Left hindlimb (tissue), 1 donor: ENCODE measurements at regions not wholly inside any gene's neighbourhood (a gene's known extent, or its start where the extent isn't known, plus 50 kb on each side); places are given as distances from the start of the nearest gene placed in this dataset.

Experiments
- DNase-seq: peaks from one replicate; pipeline ENCODE4 v3.0.0-alpha.2; 2018

DNA sequence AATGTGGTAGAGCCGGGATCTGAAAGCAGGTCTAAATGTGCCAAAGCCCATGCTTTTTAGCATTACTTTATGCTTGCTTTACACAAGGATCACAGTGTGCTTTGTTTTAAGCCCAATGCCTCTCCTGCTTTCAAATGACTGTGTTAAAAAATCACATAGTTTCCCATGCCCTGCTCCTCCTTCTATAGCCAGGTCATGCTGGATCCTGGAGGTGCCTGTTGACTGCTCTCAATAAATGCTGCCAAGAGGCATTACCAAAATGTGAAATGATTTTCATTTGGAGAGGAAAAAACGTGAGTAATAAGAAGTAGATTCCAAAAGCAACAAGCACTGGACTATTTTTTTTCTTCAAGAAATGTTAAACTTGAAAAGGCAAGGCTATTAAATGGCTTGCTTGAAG, 420.7 kb upstream of the USP24 start:
- no peak for DNase-seq

DNA sequence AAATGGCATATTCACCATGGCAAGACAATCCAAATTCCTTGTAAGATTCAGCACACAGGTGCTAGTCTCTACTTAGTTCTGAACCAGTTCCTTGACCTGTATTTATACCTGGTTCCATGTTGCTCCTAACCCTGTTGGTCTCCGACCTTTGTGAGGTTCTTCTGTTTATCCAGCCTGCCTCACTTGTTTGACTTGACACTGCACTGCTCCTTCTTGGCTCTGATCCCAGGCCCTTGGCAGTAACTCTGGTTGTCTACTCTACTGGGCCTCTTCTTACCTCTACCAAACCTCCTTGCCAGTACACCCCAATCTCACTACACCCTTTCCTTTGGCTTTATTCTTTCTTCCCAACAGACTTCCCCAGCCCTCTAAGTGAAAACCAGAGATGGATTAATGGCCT, 419.4 kb upstream of the USP24 start:
- no peak for DNase-seq

DNA sequence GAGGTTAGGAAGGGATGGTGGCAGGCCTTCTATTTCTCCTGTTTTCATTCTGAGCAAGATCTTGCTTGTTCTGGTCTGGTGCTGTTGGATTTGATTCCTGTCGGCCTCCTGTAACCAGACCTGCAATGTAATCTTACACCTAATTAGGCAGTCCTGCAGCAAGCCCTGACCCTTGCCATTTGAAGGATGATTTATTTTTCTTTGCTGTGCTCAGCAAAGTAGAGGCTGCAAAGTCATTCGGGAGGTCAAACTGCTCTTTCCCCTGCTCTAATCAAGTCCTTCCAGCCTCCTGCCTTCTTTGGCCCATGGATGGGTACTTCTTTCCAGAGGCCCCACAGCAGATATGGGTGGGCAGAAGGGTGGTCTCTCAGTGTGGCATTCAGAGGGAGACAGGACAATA, 417.7 kb upstream of the USP24 start:
- DNase-seq: no peak

DNA sequence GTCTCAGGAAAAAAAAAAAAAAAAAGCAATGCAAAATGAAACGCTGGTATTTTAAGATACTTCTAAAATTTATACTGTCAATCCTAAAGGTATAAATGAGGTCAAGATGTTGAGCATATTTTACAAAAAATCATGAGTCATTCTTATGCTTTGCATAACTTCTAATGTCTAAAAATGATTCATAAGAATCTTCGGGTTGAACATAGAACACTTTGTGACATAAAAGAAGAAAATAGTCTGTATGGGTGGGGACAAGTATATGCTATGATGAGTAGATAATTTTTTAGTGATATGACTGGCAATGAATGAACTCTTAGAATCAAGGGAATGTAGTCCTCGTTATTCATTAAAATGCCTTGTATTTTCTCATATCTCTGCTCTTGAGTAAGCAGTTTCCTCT, 416.9 kb upstream of the USP24 start:
- no peak for DNase-seq

DNA sequence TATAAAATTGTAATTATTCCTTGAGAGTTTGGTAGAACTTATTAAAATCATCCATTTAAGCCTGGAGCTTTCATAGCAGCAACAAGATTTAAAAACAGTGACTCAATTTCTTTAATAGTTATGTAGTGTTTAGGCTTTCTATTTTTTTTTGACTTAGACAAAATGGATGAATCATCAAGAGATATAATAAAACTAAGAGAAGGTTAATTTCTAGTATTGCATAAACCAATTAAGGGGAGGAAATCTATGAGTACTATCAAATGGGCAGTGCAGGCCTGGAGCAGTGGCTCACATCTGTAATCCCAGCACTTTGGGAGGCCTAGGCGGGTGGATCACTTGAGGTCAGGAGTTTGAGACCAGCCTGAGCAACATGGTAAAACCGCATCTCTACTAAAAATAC, 416.3 kb upstream of the USP24 start:
- no peak for DNase-seq

DNA sequence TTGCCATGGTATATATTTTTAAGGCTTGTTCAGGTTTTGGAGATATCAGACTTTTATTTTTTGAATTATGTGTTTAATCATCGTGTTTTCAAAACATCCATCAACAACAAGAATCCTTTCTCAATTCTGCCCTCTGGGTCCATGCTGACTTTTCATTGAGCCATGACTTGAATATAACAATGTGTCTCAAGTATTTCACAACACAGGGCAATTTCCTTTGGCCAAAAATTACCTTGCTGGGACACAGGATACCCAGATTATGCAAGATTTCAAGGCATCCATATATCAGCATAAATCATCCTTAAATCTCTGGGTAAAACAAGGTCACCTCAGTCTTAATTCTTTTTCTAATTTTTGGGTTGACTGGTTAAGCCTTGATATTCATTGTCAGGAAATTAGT, 411.2 kb upstream of the USP24 start:
- no peak for DNase-seq

DNA sequence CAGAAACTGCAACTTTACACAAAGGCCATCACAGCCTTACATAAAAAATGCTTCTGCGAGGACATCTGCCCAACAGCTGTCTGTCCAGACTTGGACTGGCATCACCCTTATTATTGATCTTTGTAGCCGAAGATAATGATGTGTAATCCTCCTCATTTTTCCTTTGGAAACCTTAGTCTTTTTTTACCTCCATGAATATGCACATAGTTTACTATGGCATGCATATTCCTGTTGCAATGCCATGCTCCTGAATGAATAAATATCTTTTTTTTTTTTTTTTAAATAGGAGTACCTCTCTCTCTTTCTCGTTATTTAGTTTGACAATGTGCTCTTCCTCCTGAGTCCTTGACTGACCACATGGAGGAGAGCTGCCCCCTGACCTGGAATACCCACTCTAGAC, 409.6 kb upstream of the USP24 start:
- no peak for DNase-seq

DNA sequence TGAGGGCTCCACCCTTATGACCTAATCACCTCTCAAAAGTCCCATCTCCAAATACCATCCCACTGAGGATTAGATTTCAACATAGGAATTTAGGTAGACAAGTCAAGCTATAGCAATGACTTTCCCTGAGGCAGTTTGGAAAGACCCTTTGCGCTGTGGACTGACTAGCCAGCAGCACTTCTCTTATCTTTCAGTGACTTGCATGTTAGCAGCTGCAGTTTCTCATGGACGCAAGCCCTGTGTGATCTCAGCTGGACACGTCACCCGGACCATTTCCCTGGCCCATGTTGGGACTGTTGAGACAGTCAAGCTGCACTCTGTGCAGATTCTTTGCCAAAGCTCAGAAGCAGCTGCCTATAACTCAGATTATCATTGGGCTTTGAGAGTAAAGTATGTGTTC, 408.1 kb upstream of the USP24 start:
- no peak for DNase-seq

DNA sequence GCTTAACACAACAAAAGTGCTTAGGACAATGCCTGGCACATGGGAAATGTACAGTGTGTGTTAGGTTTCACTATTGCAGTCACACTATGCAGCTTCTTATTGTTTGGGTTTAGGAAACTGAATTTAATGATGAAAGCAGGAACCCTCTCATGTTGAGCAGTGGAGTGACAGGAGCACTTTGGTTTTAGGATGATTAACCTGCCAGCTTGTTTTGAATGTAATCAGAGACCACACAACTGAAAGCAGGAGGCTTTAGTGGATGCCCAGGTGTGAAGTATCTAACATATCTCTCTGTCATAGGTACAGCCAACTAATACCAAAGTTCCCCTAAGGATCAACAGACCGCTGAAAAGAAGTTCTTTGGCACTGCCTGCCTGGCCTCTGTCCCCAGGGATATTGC, 406.9 kb upstream of the USP24 start:
- DNase-seq: no peak

DNA sequence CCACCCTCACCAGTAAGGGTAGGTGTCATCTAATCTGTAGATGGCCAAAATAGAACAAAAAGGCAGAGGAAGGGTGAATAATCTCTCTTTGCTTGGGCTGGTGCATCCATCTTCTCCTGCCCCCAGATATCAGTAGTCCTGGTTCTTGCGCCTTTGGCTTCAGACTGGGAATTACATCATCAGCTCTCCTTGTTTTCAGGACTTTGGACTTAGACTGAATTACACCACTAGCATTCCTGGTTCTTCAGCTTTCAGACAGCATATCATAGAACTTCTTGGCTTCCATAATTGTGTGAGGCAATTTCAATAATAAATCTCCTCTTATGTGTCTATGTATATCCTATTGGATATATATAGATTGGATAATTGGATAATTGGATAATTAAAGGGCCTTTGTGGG, 403.0 kb upstream of the USP24 start:
- DNase-seq: no peak

DNA sequence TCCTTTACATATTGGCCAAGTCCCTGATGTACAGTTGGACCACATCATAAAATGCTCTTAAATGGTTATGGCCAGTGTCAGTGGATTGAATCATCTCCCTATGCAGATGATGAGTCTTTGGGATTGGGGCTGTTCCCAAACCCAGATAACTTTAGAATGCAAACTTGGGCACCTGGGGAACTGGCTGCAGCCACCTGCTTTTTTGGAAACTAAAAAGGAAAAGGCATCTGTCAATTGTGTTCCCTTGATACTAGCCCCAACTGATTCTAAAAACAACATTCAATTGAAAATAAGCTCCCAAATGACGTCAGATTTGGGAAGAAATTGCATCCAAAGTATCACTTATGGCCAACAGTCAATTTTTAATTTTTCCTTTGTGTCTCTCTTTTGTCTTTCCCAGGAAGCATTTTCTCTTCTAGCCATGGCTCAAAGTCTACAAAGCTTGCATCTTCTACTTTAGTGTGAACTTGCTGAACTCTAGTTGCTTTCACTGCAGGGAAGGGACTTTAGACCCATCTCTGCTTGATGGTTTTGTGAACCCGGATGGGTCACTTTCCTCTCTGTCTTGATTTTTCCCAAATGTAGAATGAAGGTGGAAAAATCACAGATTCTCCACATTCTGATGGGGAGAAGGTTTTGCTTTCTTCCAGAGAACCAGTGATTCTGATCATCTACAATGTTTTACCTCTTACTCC, 402.3 kb upstream of the USP24 start:
- no peak for DNase-seq

DNA sequence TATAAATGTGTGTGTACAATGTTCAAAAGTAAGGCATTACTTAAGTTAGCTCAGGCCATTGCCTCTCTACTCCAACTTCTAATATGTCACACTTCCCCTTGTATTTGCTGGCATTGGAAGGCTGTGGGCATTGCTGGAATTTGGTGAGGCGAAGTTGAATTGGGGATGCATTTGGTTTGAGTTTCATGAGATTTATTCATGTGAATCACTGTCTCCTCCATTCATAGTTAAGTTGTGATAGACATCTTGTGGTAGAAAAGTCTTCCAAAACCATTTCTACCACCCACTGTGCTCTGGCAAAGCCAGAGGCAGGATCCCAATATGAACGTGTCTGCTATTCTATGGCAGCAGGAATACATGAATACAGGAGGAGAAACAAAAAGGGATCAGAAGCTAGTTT, 397.8 kb upstream of the USP24 start:
- DNase-seq: no peak

DNA sequence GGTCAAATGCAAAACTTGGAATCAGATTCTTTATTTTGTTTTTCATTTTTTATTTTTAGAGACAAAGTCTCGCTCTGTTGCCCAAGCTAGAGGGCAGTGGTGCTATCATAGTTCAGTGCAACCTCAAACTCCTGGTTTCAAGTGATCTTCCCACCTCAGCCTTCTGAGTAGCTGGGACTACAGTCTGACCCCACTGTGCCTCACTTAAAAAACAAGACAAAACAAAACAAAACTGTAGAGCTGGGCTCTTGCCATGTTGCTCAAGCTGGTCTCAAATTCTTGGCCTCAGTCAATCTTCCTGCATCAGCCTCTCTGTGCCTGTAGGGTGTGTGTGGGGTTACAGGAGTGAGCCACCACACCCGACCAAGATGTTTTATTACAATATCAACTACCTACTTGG, 396.0 kb upstream of the USP24 start:
- DNase-seq: no peak

DNA sequence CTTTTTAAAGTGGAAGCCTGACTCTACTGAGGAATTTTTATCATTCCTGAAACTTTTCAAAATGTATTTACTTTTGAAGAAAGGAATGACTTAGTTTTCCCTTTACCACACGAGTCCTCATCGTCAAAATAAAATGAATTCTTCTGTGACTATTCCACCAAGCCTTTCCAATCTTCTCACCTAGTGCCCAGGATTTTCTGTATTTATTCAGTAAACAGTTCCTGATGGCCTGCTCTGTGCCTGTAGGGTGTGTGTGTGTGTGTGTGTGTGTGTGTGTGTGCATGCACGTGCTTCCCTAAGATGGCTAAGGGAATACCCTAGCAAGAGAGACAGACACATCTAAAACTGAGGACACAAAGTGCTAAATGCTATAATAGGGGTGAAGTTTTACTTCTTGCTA, 395.0 kb upstream of the USP24 start:
- DNase-seq: no peak

DNA sequence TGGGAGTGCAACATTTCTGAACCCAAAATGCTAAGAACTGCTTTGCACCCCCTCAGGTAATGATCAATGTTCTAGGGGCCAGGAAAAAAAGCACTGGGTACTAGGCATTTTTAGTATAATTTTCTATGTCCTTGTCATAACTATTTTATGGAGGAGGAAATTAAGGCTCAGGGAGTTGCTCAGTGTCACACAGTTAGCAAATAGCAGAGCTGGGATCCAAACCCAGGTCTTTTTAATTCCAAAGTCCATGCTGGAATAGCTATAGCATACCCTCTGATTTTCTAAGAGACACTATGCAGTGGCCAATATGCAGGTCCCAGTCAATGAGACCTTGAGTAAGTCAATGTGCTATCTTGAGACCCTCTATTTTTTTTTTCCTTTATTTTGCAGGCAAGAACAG, 394.5 kb upstream of the USP24 start:
- no peak for DNase-seq

DNA sequence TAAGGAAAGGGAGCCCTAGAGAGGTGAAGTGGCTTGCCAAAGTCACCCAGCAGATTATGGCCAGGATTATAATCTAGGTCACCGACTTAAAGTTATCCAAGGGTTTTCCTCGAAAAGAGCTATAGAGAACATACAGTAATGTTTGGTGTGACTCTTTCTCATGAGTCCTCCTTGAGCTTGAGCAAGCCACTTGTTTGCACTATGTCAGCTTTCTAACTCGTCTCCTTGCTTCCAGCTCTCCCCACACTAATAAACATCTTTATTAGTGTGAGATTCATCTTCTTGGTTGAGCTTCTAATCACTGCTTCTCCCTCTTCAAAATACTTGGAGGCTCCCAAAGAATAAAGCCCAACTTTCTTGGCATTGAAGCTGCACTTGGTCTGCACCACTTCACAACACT, 390.0 kb upstream of the USP24 start:
- DNase-seq: no peak

DNA sequence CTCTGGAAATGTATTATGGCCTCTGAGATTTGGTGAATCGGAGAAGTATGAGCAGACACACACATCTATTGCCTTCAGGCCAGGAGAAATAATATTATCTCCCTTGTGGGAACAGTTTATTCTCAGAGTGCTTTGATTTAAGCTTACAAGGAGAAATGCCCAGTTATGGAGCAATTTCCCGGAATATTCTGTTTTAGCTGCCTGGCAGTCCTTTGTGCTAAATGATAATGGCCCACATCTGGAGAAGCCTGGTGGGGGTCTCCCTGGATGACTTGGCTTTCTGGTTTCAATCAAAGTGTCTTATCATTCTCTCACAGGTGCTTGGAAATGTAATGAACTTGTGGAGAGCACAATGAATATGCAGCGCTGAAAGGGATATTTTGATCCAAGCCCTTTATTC, 389.6 kb upstream of the USP24 start:
- no peak for DNase-seq

DNA sequence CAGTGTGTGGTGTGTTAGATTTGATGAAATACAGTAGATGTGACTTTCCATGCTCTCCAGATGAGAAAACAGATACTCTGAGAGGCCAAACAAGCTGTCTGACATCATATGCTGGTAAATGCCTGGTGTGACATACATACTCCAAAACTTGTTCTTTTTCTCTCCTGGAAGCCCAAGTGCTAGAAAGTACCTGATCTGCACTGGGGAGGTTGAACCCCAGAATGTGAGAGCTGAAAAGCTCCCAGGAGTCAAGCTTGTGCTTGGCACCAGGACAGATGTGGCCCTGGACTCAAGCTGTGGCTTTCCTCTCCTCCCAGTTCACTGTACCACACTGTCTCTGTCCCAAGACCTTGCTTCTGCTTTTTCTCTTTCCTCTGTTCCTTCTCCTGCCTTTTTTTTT, 389.0 kb upstream of the USP24 start:
- no peak for DNase-seq

DNA sequence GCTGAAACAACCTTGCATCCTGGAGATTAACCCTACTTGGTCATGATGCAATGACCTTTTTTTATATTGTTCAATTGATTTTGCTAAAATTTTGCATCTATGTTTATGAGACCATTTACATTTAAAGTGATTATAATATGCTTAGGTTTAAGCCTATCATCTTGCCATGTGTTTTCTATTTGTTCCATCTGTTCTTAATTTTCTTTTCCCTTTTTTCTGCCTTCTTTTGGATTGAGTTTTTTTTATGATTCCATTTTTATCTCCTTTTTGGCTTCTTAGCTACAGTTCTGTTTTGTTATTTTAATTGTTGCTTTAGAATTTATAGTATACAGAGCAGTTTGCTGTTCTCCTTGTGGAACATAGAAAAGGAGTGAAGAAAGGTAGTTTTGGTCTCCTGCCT, 385.1 kb upstream of the USP24 start:
- no peak for DNase-seq

DNA sequence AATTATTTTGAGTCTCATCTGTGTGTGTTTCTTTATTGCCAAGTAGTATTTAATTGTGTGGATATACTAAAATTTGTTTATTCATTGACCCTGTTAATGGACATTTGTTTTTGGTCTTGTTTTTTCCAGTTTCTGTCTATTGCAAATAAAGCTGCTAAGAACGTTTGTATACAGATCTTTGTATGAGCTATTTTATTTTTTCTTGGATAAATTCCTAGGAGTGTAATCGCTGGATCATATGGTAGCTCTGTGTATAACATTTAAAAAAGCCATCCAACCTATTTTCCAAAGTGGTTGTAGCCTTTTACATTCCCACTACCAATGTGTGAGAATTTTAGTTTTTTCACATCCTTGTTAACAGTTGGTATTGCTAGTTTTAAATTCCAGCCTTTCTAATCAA, 382.7 kb upstream of the USP24 start:
- no peak for DNase-seq

DNA sequence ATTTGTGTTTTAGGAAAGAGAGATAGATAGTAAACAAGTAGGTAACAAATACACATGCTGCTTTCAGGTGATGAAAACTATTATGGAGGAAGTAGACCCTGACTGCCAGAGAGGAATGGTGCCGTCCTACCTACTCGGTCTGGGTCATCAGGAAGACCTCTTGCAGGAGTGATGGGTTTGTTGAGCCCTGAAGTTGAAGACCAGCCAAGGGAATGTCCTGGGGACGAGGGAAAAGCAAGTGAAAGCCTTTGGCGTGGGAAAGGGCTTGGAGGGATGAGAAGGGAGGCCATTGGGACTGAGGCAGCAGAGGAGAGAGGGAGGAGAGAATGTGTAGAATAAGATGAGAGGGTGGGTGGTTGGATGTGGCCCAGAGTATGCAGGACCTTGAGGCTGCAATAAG, 379.5 kb upstream of the USP24 start:
- DNase-seq: no peak

DNA sequence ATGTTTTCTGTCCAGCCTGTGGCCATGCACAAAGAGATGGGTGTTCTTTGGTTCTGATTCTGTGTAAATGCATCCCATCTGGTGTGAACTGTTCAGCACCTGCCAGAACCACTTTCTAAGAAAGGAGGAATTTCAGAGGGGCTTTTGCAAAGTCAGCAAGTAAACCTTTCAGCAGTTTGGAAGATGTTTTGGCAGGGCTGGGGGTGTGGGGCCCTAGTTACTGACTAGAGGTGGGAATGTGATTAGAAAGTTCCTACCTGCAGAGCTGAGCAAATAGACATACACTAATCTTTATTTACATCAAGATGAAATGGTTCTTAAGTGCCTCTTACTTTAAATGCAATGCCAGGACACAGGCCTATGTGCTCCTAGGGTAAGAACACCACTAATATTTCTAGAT, 378.1 kb upstream of the USP24 start:
- no peak for DNase-seq

DNA sequence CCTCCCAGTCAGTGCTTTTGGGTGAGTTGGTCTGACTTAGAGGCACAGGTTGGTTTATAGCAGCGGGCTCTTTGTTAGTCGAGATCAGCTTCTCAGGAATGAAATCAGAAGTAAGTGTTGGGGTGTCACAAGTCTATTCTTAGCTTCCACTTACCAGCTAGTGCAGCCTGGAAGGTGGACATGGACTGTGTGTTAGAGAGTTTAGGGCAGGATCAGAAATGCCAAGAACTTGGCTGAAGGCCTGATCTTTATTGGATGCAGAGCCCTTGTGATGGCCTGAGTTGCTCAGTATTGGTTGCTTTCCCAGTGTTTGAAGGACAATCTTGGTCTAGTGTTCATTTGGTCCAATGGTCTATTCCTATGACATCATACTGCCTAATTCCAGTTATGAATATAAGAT, 377.0 kb upstream of the USP24 start:
- no peak for DNase-seq

DNA sequence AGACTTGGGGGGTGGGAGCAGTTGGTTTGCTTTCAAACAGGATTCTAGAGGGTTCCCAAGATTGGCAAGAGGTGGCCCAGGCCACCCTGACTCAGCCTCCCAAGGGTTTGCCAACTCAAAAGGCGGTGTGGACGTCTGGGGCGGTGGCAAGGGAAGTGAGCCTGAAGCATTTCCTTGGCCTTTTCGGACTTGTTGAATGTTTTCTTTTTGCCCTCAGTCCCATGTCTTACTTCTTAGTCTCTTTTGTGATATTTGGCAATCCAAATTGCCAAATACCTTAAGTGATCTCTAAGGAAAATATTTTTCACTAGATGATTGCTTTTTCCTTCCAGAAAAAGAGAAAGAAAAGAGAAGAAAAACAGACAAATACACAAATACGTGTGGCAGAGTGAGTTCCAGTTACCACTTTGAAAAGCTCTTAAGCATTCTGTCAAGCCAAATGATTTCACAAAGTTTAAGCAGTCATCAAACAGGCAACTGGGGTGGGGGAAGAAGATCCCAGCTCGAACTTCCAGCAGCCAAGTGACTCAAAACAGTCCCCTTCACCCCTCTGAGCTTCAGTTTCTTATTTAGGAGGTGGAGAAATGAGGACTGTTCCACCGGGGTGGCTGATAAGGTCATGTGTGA, 374.6 kb upstream of the USP24 start:
- no peak for DNase-seq

DNA sequence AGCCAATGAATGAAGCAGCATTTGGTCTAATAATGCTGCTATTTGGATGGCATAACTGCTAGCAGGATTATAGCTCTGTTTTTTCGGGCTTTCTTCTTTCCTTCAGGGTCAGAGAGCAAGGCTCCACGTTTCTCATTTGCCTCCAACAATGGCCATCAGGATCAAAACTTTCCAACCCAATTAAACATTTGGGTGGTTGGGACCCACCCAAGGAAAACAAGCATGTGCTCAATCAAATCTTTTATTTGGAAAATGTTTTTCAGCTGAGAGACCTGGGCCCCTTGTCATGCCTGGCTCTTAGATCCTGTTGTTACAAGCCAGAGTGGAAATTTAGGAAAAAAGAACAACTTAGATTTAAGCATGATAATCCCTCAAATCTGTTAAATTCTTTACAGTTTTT, 373.1 kb upstream of the USP24 start:
- DNase-seq: peak; percentile 18
